ENCODE measurements at regions not wholly inside any gene's neighbourhood (a gene's known extent, or its start where the extent isn't known, plus 50 kb on each side); places are given as distances from the start of the nearest gene placed in this dataset.

- Histone ChIP-seq H3K36me3 (ENCODE audit: low read depth, missing control alignments) (no peaks in the 10 kb centered on the region), H3K27me3 (no peaks in the 10 kb centered on the region), H3K9me3 (no peaks in the 10 kb centered on the region), H3K4me1 (no peaks in the 10 kb centered on the region), H3K27ac (no peak overlapping the region), H3K4me3 (no peak overlapping the region)
- 76 to 94% methylated on average over 4 of the region's 4 CpGs for WGBS, 2 donors
- TF ChIP-seq POLR2A (IDR thresholded peaks at IDR 0.05): no peak
- no peak for TF ChIP-seq CTCF (IDR thresholded peaks at IDR 0.05)
- intact Hi-C loops (cut with DNase I; ENCODE audit: low total_unique reads): no loop called here
- no peak for DNase-seq
These were observed 81.4 kb upstream of the RPS6KA3 start for GRCh38 chrX:20348139-20348538.

- Histone ChIP-seq H3K27ac (no peak overlapping the region), H3K4me3 (no peak overlapping the region), H3K27me3 (no peaks in the 10 kb centered on the region), H3K4me1 (no peaks in the 10 kb centered on the region), H3K9me3 (no peaks in the 10 kb centered on the region), H3K36me3 (ENCODE audit: low read depth, missing control alignments) (no peaks in the 10 kb centered on the region)
- TF ChIP-seq CTCF (IDR thresholded peaks at IDR 0.05): no peak
- TF ChIP-seq POLR2A (IDR thresholded peaks at IDR 0.05): no peak
- intact Hi-C loops (cut with DNase I; ENCODE audit: low total_unique reads): no loop called here
- 29 to 35% methylated on average over 5 of the region's 5 CpGs for WGBS, 2 donors
- no peak for DNase-seq
These were observed 80.8 kb upstream of the RPS6KA3 start for GRCh38 chrX:20347481-20347880.

GRCh38 chrX:20333672-20334071 lies 67.0 kb upstream of the RPS6KA3 start:
- H3K27me3 ChIP-seq: no peaks in the 10 kb centered on the region
- H3K9me3 ChIP-seq: no peaks in the 10 kb centered on the region
- DNase-seq: no peak
- 38 to 43% methylated on average over 1 of the region's 1 CpG for WGBS, 2 donors
- no peaks in the 10 kb centered on the region for H3K36me3 ChIP-seq (ENCODE audit: low read depth, missing control alignments)
- intact Hi-C loops (cut with DNase I; ENCODE audit: low total_unique reads): no loop called here
- no peaks in the 10 kb centered on the region for H3K4me1 ChIP-seq
- TF ChIP-seq POLR2A (IDR thresholded peaks at IDR 0.05) (no peak), CTCF (IDR thresholded peaks at IDR 0.05) (no peak)
- H3K4me3 ChIP-seq: no peak overlapping the region
- no peak overlapping the region for H3K27ac ChIP-seq

- 86% methylated on average over 2 of the region's 2 CpGs; no CpG with 5 or more reads in 1 of the 2 donors for WGBS, 2 donors
- Histone ChIP-seq H3K27me3 (no peaks in the 10 kb centered on the region), H3K27ac (no peak overlapping the region), H3K9me3 (no peaks in the 10 kb centered on the region), H3K36me3 (ENCODE audit: low read depth, missing control alignments) (no peaks in the 10 kb centered on the region), H3K4me1 (no peaks in the 10 kb centered on the region), H3K4me3 (no peak overlapping the region)
- intact Hi-C loops (cut with DNase I; ENCODE audit: low total_unique reads): no loop called here
- no peak for DNase-seq
- TF ChIP-seq POLR2A (IDR thresholded peaks at IDR 0.05) (no peak), CTCF (IDR thresholded peaks at IDR 0.05) (no peak)
These were observed 63.8 kb upstream of the RPS6KA3 start for GRCh38 chrX:20330545-20330944.

GRCh38 chrX:20329435-20329834 lies 62.7 kb upstream of the RPS6KA3 start:
- no peak for TF ChIP-seq CTCF (IDR thresholded peaks at IDR 0.05)
- TF ChIP-seq POLR2A (IDR thresholded peaks at IDR 0.05): no peak
- H3K4me3 ChIP-seq: no peak overlapping the region
- intact Hi-C loops (cut with DNase I; ENCODE audit: low total_unique reads): no loop called here
- H3K36me3 ChIP-seq (ENCODE audit: low read depth, missing control alignments): no peaks in the 10 kb centered on the region
- no peak overlapping the region for H3K27ac ChIP-seq
- 83 to 86% methylated on average over 3 of the region's 3 CpGs for WGBS, 2 donors
- H3K9me3 ChIP-seq: no peaks in the 10 kb centered on the region
- DNase-seq: no peak
- no peaks in the 10 kb centered on the region for H3K4me1 ChIP-seq
- H3K27me3 ChIP-seq: no peaks in the 10 kb centered on the region
